GM21360 (cell line): ENCODE measurements at regions not wholly inside any gene's neighbourhood (a gene's known extent, or its start where the extent isn't known, plus 50 kb on each side); places are given as distances from the start of the nearest gene placed in this dataset.
"Not testable (repeated sequence)": the region's sequence is repeated elsewhere in the genome, so short reads cannot be mapped to it uniquely, and the experiment has no call there.

Source experiments
- ATAC-seq: cut with Tn5 transposase; IDR thresholded peaks from one replicate; pipeline ENCODE4 v1.9.1; 2021; ENCODE audit warnings: mild to moderate bottlenecking, moderate library complexity; ENCODE audit not compliant: unreplicated experiment

DNA sequence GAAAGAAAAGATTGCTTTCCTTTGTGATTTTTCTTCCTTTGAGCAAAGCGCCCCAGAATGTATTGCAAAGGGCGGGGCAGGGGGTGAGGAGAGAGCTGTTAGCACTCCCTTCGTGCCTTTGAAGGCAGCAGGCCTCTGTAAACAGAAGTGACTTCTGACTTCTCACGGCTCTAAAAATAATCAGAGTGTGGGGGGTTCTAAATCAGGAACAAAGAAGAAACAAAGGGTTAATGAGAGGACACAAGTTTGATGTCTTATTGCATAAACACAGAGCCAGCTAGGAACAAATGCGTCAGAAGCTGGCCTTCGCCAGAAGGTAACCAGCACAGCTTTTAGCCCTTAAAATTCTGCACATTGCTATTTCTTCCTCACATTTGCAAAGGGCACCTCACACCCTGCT lies 626.2 kb downstream of the MID1IP1 start:
- ATAC-seq, result no peak

- no peak for ATAC-seq
These were observed 626.6 kb downstream of the MID1IP1 start for GRCh38 chrX:39427906-39428305.

DNA sequence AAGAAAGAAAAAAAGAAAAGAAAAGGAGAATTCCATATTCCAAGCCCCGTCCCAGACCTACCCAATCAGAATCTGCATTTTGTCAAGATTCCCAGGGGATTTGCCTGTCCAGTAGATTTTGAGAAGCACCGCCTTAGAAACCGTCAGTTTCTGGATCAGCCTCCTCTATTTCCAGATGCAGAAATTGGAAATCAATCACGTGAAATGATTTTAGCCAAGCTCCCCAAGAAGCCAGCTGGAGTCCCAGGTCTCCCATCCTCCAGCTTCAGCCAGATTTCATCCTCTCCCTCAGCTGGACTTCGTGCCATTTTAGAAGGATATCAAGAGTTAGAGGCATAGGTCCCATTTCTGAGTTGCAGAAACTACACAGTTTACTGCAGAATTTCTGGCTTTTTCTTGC lies 629.3 kb downstream of the MID1IP1 start:
- ATAC-seq, result no peak

- no peak for ATAC-seq
These were observed 630.6 kb downstream of the MID1IP1 start for GRCh38 chrX:39431893-39432292.

DNA sequence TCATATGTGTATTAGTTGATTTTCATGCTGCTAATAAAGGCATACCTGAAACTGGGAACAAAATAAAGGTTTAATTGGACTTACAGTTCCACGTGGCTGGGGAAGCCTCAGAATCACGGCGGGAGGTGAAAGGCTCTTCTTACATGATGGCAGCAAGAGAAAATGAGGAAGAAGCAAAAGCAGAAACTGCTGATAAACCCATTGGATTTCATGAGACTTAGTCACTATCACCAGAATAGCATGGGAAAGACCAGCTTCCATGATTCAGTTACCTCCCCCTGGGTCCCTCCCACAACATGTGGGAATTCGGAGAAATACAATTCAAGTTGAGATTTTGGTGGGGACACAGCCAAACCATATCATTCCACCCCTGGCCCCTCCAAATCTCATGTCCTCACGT lies 633.4 kb downstream of the MID1IP1 start:
- ATAC-seq, result not testable (repeated sequence)

DNA sequence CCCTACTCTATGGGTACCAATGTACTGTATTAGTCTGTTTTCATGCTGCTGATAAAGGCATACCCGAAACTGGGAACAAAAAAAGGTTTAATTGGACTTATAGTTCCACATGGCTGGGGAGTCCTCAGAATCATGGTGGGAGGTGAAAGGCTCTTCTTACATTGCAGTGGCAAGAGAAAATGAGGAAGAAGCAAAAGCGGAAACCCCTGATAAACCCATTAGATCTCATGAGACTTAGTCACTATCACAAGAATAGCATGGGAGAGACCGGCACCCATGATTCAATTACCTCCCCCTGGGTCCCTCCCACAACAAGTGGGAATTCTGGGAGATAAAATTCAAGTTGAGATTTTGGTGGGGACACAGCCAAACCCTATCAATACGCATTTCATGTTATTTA lies 635.3 kb downstream of the MID1IP1 start:
- ATAC-seq, result not testable (repeated sequence)

DNA sequence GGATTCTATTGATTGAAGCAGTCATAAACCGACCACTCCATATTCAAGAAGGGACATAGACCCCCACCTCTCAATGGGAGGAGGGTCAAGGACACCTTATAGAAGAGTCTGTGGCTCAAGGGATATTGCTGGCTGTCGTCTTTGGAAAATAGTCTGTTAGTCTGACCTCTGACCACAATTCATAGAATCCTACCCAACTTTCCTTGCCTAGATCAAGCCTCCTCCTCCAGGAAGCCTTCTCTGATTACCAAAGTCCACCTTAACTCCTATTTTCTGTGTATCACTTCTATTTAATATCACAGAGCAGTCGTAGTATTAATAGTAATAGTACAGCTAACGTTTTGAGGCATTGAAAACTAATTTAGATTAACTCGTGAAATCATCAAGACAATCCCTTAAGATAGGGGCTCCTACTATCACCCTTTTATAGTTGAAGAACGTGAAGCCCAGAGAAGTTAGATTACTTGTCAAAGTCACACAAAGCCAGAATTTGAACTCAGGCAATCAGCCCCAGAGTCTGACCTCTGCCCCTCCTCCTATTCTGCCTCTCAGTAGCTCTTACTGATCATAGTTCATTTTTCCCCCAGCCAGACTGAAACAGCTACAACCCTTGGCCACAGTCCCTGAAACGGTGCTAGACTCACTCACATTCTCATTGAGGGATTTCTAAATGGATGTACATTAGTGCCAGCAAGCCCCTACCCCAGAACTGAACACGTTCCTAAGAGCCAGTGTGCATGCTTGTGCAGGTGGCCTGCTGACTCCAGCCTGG lies 636.6 kb downstream of the MID1IP1 start:
- no peak for ATAC-seq

- no peak for ATAC-seq
These were observed 637.6 kb downstream of the MID1IP1 start for GRCh38 chrX:39438603-39439602.

DNA sequence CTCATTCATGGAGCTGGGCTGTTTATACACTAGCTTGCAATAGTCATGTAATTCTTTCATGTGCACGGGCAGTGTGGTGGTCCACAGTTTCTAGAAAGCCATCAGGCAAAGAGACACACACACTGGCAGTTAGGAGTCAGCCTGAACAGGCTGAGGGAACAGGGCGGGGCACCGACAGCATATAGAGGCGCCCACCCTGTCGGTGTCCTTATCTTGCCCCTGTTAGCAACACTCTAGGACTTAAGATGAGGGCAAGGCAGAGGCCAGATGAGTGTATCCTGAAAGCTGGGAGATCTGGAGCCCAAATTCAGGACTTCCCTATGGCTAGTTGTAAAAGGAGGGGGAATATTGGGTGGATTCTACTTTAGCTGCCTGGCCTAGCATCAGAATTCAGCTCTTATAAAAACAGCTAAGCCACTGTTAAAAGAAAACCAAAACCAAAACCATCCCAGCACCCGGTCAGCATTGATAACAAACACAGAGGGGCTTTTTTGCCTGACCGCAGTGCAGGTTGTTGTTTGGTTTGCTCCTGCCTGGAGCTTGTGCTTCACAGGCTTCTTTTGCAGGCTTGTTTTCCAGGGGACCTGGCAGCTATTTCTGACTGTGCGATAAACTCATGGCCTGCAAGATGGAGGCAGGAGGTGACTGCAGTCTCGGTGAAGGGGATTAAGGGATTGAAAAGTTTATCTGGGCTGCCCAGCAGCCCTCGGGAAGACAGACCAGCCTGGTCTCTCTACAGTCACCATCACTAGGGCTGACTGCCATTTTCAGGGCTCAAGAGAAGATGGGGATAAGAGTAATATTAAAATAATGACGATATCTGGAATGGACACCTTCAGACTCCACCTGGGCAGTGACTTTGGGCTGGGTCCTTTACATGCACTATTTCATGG lies 638.9 kb downstream of the MID1IP1 start:
- no peak for ATAC-seq

- no peak for ATAC-seq
These were observed 639.6 kb downstream of the MID1IP1 start for GRCh38 chrX:39440799-39441284.

- no peak for ATAC-seq
These were observed 641.1 kb downstream of the MID1IP1 start for GRCh38 chrX:39442332-39442731.

DNA sequence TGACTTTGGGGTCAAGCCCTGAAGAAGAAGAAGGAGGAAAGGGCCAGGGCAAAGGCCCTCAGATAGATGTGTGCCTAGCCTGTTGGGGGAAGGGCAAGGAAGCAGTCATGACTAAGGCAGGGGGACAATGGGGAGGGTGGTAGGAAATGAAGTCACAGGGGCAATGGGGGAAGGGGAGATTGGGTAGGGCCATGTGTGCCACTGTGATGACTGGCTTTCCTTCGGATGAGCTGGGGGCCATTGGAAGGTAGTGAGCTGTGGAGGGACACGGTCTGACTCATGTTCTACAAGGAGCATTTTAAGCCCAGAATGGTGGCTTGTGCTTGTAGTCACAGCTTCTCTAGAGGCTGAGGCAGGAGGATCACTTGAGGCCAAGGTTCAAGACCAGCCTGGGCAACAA lies 642.0 kb downstream of the MID1IP1 start:
- ATAC-seq, result no peak

- ATAC-seq, result no peak
These were observed 644.1 kb downstream of the MID1IP1 start for GRCh38 chrX:39445336-39445735.

GRCh38 chrX:39449352-39449751 lies 648.1 kb downstream of the MID1IP1 start:
- no peak for ATAC-seq

DNA sequence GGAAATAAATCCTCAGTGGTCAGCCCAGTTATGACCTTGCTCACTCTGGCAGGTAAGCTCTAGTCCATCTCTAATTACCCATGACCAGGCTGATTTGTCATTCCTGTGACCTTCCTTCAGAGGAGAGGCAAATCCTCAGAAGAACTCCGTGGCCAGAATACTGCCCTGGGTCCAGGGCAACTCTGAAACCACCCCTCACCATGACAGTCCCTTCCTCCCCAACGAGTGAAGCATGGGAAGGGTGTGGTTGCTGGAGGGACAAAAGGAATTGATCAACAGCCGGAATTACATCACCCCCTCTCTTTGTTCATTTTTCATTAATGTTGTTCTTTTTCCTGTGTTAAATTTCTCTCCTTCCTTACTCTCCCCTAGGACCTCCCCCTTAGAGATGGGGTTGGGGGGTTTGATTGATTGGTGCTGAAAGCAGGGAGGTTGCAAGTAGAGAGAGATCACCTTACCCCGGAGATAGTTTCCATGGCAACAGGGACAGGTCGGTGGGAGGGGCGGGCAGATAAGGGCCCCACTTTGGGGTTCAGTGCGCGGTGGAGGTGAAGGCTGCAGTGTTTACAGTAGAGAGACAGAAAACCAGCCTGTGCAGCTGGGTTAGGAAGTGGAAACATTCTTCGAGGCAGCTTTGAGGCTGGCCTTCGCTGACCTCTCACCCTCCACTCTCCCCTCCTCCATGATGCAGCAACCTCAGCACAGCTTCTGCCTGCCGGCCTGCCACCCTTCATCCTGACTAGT lies 647.4 kb downstream of the BCOR start:
- ATAC-seq, result no peak

DNA sequence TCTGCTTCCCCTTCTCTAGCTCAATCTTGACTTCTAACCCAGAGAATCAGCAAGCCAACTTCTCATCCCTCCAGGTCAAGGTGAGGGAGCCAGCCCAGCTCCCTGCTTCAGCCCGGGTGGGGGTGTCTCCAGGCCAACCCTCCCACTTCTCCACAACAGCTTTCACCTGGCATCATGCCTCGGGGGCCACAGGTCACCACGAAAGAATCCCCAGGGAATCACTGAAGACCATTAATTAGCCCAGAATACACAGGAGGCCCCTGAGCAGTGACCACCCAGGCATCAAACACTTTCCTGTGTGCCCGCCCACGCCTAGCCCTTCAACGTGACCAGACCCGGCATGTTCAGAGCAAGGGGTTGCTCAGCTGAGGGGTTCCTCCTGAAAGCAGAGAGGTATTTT lies 646.7 kb downstream of the BCOR start:
- ATAC-seq, result no peak

DNA sequence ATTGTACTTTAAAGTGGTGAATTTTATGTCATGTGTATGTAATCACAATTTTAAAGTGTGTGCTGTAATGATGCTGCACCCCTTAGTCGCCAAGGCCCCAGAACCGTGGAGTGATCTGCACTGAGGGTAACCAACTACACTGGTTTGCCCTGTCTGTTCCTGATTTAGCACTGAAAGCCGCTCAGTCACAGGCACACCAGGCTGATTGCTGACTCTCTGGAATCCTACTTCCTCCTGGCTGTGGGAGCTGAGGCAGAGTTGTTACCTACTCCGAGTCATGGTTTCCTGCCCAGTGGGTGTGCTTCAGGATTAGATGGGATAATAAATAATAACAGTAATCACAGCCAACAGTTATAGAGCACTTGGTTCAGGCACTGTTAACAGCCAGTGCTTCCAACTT lies 645.4 kb downstream of the BCOR start:
- ATAC-seq, result no peak

DNA sequence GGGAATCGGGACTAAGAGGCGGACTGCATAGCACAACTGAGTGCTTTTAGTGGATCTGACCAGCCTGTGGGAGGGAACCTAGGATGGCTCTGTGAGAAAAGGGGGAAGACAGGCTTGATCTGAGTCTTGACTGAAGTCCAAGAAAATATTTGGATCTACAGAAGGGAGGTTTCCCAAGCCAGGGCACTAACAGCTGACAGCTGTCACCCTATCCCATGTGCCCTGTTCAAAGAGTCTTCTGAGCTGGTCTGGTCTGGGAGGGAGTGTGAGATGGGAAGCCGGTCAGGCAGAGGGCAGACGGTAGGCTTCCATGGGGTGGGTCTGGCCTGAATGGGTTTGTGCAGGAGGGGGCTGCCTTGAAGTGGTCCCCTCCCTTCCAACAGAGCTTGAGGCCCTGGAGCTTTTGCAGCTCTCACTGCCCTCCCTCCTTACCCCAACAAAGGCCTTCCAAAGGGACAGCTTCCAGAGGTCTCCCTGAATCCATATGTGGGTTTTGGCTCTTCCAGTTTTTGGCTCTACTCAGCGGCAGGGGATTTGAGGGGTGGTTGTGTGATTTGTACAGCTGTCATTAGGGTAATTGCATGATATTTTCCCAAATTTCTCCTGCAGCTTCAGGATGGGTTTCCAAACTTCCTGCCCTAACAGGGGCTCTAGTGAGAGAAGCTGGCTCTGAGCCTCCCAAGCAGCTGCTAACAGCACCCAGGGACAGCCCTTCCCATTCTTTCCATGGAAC lies 643.7 kb downstream of the BCOR start:
- no peak for ATAC-seq

- ATAC-seq, result no peak
These were observed 640.7 kb downstream of the BCOR start for GRCh38 chrX:39456894-39457604.
